Breast epithelium (tissue), 3 donors: ENCODE measurements at regions not wholly inside any gene's neighbourhood (a gene's known extent, or its start where the extent isn't known, plus 50 kb on each side); places are given as distances from the start of the nearest gene placed in this dataset.

ENCODE experiments used
- CTCF ChIP-seq, 3 donors: fragments of 450-650 bp; IDR thresholded peaks; one replicate each; pipeline ENCODE4 v1.5.1; 2016 to 2017; ENCODE audit warnings: antibody characterized with exemption in 3 of 3, mild to moderate bottlenecking in 3 of 3, moderate library complexity in 3 of 3
- POLR2AphosphoS5 ChIP-seq, 3 donors: sonication (generic); formaldehyde crosslinking; IDR thresholded peaks; one replicate each; pipeline ENCODE4 v1.6.1; 2017; ENCODE audit warnings: antibody characterized with exemption in 3 of 3

- TF ChIP-seq CTCF (IDR thresholded peaks at IDR 0.05) (no peak), POLR2AphosphoS5 (IDR thresholded peaks at IDR 0.05) (no peak)
Measured at GRCh38 chr20:19867940-19868371, 109.9 kb downstream of the RIN2 start.
